Uterus (tissue), 2 donors: ENCODE measurements at regions not wholly inside any gene's neighbourhood (a gene's known extent, or its start where the extent isn't known, plus 50 kb on each side); places are given as distances from the start of the nearest gene placed in this dataset.

Source experiments
- CTCF ChIP-seq, 4 experiments: fragments of 200-600 bp in 2 of 4; fragments of 450-650 bp in 2 of 4; sonication (generic) in 2 of 4; IDR thresholded peaks; one replicate each; pipeline ENCODE4 v1.5.1; 2016 to 2019; ENCODE audit warnings: antibody characterized with exemption in 4 of 4, mild to moderate bottlenecking in 2 of 4, moderate library complexity in 1 of 4
- POLR2A ChIP-seq, 2 donors: fragments of 450-650 bp; IDR thresholded peaks; one replicate each; pipeline ENCODE4 v1.6.1; 2016; ENCODE audit warnings: antibody characterized with exemption in 2 of 2, mild to moderate bottlenecking in 1 of 2, moderate library complexity in 1 of 2

- no peak for TF ChIP-seq POLR2A (IDR thresholded peaks at IDR 0.05)
- TF ChIP-seq CTCF (IDR thresholded peaks at IDR 0.05) = no peak
These were observed 265.5 kb upstream of the EXOC2 start for GRCh38 chr6:958488-958887.
